GDM1 (cell line): ENCODE measurements at regions not wholly inside any gene's neighbourhood (a gene's known extent, or its start where the extent isn't known, plus 50 kb on each side); places are given as distances from the start of the nearest gene placed in this dataset.
"Not testable (repeated sequence)": the region's sequence is repeated elsewhere in the genome, so short reads cannot be mapped to it uniquely, and the experiment has no call there.

Source experiments
- DNase-seq: peaks from one replicate; lab custom pipeline; 2025; lab: John Stamatoyannopoulos, UW

GRCh38 chr6:131336596-131336995 lies 201.3 kb downstream of the AKAP7 start:
- DNase-seq, result no peak

- DNase-seq, result not testable (repeated sequence)
Observed at GRCh38 chr6:131346896-131347295, 211.6 kb downstream of the AKAP7 start.

GRCh38 chr6:131348572-131348971 lies 213.3 kb downstream of the AKAP7 start:
- DNase-seq, result no peak

GRCh38 chr6:131349199-131349598 lies 213.9 kb downstream of the AKAP7 start:
- DNase-seq, result no peak

DNA sequence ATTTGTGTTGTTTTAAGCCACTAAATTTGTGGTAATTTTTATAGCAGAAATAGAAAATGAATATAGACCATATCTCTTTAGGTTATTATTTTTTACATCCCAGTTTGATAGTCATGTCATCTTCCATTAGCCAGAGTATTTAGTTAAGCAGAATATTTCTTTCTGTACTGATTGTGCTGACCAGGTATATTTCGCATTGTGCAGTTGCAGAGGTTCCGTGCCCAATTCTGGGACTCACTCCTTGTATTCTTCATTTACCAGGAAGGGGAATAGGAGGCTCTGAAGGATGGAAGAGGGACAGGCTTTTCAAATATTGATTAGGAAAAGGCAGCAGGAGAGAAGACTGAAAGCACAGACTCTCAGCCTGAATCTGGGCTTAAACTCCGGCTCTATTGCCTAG lies 217.8 kb downstream of the AKAP7 start:
- DNase-seq, result no peak

DNA sequence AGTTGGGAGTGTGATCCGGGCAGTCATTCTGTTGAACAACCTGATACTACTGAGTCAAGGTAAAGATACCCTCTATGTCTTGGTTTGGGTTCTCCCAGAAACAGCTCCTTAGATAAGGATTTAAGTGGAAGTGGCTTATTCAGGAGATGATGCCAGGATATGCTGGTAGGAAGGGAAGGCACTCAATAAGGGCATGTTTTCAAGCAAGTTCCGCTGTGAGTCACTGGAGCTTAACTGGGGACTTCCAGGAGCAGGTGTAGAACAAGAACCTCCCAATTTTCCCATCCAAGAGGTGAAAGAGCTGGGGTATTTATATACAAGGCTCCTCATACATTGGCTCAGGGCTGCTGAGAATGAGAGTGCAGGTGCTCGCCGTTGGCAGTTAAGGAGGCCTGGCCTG lies 218.6 kb downstream of the AKAP7 start:
- no peak for DNase-seq

DNA sequence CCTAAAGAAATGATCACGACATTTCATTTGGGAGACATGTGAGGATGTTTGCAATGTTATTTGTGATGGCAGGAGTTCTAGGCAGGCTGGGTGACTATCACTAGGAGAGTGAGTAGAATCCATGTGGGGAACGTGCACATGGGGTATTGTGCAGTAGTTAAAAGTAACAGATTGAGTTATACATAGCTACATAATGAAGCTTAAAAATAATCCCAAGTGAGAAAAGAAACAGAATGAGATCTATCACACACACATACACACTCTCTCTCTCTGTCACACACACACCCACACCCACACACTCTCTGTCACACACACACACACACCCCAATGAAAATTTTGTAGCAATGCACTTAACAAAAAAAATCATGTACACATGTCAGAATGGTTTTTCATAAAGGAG lies 218.7 kb upstream of the ARG1 start:
- no peak for DNase-seq

- DNase-seq, result no peak
Observed at GRCh38 chr6:131356161-131356560, 216.9 kb upstream of the ARG1 start.

- DNase-seq, result no peak
Observed at GRCh38 chr6:131357501-131357900, 215.5 kb upstream of the ARG1 start.

DNA sequence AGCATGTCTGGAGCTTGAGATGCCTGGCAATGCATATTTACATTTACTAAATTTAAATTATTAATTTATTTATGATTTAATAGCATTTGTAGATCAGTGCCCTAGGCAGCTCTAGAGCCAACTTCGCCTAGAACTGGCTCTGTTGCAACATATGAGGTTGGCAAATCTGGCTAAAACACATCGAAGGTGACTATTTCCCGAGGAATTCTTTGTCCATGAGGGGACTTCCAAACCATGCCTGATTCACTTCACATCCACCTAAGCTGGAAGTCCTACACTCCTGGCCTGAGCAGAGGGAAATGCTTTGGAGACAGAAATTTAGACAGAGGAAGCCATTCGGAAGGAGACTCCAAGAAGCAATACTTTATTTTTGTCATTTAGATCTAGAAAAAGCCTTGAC lies 211.0 kb upstream of the ARG1 start:
- no peak for DNase-seq

DNA sequence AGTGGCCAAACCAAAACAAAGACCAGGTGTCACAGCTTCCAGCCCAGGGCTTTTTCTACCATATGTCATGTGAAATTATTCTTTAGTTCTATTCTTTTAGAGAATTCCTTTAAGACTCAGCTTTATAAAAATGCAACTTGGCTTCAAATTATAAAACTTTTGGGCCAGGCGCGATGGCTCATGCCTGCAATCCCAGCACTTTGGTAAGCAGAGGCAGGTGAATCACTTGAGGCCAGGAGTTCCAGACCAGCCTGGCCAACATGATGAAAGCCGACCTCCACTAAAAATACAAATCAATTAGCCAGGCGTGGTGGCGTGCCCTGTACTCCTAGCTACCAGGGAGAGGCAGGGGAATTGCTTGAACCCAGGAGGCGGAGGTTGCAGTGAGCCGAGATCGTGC lies 210.3 kb upstream of the ARG1 start:
- no peak for DNase-seq

DNA sequence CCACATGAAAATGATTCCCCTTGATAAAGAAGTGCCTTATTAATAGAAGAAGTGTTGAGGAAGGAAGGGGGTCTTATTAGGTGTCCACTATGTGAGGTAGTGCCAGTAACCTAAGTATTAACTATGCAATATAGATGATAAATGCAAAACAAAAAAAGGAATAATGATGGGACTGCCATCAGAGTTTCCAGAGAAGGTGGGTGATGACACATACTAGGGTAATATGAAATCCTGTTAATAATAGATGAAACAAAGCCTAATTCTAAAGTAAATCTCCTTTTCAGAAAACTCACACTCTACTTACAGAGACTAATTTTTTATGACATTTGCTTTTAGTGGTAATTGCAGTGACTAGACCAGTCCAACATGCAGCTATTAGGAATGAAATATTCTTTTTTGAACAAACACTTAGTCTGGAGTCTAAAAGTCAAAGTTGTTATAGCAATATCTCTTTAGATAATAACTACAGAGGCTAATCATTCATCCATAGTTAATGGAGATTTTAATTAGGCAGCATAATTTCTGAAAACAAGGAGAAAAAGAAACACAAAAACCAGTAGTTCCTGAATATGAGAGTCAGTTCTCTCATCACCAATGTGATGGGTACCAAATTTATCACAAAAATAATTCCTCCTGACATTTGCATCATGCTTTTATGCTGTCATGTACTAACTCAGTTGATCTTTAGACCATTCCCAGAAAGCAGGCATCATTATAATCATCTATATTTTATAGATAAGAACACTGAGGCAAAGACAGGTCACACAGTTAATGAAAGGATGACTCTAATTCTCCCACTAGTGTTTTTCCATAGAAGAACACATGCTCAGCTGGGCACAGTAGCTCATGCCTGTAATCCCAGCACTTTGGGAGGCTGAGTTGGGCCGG lies 208.8 kb upstream of the ARG1 start:
- no peak for DNase-seq

- no peak for DNase-seq
Observed at GRCh38 chr6:131366223-131366622, 206.8 kb upstream of the ARG1 start.

DNA sequence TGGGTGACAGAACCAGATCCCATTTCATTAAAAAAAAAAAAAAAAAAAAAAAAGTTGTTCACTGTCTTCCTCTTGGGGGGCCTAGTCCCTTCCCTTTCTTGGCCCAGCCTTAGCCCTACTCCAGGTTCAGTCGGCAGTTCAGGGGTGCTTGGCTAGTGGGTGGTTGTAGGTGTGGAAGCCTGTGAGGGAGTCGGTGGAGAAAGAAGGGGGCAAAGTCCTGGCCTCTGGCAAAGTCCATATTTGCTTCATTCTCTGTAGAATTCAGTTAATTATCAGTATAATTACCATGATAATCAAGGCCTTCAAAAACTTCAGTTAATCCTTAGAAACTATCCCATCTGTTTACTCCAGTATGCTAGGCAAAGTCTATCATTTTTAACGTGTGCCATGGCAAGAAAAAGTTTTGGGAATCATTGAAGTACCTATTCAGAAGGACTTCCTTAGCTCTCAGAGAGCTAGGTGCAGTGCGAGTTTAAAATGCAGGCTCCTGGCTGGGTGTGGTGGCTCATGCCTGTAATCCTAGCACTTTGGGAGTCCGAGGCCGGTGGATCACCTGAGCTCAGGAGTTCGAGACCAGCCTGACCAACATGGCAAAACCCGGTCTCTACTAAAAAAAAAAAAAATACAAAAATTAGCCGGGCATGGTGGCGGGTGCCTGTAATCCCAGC lies 205.7 kb upstream of the ARG1 start:
- DNase-seq, result no peak

- no peak for DNase-seq
Observed at GRCh38 chr6:131368198-131368911, 204.7 kb upstream of the ARG1 start.

DNA sequence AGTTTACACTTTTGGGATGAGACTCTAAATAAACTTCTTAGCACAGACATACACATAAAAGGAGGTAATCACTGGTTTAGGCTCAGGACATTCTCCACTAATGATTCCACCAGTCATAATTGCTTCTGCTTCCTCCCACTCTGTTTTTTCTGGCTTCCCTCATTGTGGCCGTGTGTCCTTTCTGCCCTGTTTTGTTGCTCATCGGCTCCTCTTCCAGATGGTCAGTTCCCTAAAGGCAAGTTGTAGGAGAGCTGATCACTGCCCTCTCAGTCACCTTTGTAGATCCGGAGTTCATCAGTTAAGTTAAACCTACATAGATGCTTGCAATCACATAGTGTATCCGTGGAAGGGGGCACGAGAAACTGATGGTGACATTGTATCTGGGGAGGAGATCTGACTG lies 200.5 kb upstream of the ARG1 start:
- DNase-seq, result no peak

DNA sequence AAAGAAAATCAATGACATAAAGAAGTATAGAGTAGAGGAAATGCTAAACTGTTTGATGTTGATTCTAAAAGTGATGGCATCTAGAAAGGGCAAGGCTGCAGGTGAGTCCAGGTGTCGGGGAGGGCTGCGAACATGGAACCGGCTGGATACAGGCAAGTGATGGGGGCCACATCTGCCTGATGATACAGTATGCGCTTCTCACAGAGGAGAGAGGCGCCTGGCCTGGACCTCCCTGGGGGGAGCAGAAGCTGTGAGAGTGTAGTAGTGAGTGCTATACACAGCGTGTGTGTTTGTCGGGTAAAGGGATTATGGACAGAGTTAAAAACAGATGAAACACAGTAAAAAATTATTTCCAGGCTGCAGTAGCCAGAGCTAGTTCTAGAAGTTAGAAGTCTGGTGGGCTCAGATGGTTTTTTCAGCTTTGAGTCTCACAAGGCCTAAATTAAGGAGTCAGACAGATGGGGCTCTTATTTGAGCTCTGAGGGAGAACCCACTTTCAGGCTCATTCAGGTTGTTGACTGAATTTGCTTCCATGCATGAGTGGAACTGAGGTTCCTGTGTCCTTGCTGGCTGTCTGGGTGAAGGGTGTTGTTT lies 195.8 kb upstream of the ARG1 start:
- DNase-seq, result no peak

DNA sequence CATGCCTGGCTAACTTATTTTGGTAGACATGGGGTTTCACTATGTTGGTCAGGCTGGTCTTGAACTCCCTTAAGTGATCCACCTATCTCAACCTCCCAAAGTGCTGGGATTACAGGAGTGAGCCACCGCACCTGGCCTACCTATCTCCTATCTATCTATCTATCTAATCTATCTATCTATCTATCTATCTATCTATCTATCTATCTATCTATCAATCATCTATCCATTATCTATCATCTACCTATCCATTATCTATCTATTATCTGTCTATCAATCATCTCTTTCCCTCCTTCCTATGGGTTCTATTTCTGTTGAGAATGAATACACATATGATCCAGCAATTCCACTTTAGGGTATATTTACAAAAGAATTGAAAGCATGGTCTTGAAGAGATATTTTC lies 194.2 kb upstream of the ARG1 start:
- DNase-seq, result no peak

DNA sequence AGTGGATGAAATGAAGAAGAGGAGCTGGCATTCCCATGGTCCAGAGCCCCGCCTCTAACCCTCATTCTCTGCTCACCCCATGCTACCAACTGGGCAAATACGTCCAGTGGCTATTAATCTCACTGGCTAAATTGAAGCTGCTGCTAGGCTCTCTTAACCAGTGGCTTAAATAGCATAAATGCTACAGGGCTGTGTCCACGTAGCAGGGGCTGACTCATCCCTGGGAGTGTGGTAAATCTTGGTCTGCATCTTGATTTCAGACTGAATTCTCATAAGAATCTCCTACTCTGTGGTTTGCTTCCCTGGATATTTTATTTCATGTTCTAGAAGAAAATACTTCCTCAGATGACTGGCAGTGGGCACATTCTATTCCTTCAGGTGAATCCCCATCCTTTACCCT lies 193.1 kb upstream of the ARG1 start:
- no peak for DNase-seq

DNA sequence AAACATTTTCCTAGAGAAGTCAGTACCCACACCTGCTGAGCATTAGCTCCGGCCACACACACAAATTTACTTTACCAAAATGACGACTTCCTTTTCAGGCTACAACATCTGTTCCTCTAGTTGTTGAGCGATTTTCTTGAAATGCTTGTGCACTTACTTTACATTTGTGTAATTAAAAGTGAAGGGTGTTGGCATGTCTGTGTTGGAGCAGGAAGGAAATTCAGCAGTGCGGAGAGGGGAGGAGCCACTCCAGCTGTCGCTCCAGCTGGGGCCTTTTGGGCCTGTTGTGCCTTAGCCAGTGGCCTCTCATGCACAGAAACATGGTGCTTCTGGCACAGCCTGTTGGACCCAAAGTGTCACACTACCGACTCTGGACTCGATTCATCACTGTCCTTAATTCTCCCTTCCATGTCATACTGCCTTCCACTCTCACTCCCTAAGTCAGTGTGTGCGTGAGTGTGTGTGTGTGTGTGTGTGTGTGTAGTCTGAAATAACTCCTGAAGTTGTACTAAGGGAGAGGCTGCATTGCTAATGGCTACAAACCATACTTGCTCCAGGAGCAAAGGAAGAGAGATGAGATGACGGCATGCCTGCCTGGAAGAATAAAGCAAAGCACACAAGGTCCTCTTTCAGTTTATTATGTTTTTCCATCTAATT lies 191.8 kb upstream of the ARG1 start:
- no peak for DNase-seq

DNA sequence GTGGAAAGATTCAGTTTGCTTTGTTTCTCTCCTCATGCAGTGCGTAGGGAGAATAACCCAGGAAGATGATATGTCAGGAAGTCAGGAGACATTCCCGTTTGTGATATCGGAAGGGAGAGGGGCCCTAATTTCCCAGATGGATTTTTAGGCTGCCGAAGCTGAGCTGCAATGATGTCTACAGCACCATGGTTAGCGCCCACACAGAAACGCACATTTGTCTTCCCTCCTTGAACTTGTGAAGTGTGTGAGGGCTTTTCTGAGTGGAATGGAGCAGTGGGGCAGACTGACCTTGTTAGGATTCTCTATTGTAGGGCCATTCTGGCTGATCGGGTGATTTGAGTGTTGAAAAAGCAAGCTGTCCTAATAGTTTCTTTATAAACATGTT lies 191.3 kb upstream of the ARG1 start:
- no peak for DNase-seq

DNA sequence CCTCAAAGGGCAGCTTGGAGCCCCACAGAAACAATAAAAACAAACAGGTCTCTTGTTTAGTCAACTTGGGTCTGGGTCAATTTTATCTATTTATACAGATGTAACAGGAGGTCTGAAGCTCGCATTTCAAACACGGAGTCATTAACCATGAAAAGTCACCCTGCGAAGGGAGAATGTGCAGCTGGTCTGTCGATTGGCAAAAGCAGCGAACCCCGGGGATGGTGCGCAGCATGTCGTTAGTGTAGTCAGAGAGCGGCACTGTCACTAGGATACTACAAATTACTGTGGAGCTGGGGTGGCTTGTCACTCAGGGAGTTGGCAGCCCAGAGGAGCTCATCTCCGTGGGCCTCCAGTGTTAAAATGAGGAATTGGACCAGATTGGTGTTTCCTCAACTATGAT lies 190.4 kb upstream of the ARG1 start:
- DNase-seq, result no peak
